Neural crest cell (in vitro differentiated cells): ENCODE measurements at regions not wholly inside any gene's neighbourhood (a gene's known extent, or its start where the extent isn't known, plus 50 kb on each side); places are given as distances from the start of the nearest gene placed in this dataset.

Experiments used
- DNase-seq: peaks from one replicate; pipeline ENCODE4 v3.0.0; 2021; ENCODE audit warnings: low read depth, mixed read lengths, low spot score
- H3K27ac Mint-ChIP-seq: one replicate; pipeline ENCODE4 v1.8.0; 2021; ENCODE audit warnings: mild to moderate bottlenecking, mixed read lengths; ENCODE audit not compliant: unreplicated experiment
- H3K27me3 Mint-ChIP-seq: 2 replicates; pipeline ENCODE4 v1.8.0; 2021; ENCODE audit warnings: low read depth, mild to moderate bottlenecking, mixed read lengths
- H3K36me3 Mint-ChIP-seq: 2 replicates; pipeline ENCODE4 v1.8.0; 2021; ENCODE audit warnings: low read depth, mild to moderate bottlenecking, mixed read lengths
- H3K4me1 Mint-ChIP-seq: 2 replicates; pipeline ENCODE4 v1.8.0; 2021; ENCODE audit warnings: mixed read lengths
- H3K4me3 Mint-ChIP-seq: one replicate; pipeline ENCODE4 v1.8.0; 2021; ENCODE audit warnings: mild to moderate bottlenecking, mixed read lengths
- H3K9me3 Mint-ChIP-seq: 2 replicates; pipeline ENCODE4 v1.8.0; 2021; ENCODE audit warnings: mixed read lengths
- TF ChIP-seq, protein P1 (sequence below): fragments of 200-600 bp; sonication (generic); conservative IDR thresholded peaks from 2 replicates; pipeline ENCODE4 v1.5.0; 2021; ENCODE audit warnings: antibody characterized with exemption, mild to moderate bottlenecking

DNA sequence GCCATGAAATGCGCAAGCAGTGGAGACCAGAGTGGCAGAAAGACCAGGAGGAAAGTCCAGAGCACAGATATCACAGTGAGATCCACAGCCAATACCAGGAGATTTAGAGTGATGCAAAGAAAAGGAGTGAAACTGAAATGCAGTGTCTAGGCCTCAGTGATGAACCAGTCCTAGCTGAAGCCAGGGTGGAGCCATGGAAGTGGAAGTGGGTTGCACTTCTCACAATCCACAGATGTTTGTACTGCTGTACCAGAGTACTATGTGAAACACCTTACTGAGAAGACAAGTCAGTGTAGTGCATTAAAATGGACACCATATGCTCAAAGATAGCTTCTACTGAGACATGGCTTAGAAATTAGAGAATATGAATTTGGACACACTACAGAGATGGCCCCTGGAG, 403.3 kb downstream of the HNRNPD start:
- H3K27me3 Mint-ChIP-seq = no peaks in the 10 kb centered on the region
- DNase-seq = no peak
- no peaks in the 10 kb centered on the region for H3K9me3 Mint-ChIP-seq
- H3K4me1 Mint-ChIP-seq = no peaks in the 10 kb centered on the region
- H3K4me3 Mint-ChIP-seq = no peak overlapping the region
- H3K27ac Mint-ChIP-seq = no peak overlapping the region
- TF ChIP-seq, protein P1, sequence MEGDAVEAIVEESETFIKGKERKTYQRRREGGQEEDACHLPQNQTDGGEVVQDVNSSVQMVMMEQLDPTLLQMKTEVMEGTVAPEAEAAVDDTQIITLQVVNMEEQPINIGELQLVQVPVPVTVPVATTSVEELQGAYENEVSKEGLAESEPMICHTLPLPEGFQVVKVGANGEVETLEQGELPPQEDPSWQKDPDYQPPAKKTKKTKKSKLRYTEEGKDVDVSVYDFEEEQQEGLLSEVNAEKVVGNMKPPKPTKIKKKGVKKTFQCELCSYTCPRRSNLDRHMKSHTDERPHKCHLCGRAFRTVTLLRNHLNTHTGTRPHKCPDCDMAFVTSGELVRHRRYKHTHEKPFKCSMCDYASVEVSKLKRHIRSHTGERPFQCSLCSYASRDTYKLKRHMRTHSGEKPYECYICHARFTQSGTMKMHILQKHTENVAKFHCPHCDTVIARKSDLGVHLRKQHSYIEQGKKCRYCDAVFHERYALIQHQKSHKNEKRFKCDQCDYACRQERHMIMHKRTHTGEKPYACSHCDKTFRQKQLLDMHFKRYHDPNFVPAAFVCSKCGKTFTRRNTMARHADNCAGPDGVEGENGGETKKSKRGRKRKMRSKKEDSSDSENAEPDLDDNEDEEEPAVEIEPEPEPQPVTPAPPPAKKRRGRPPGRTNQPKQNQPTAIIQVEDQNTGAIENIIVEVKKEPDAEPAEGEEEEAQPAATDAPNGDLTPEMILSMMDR = no peak
- no peaks in the 10 kb centered on the region for H3K36me3 Mint-ChIP-seq

DNA sequence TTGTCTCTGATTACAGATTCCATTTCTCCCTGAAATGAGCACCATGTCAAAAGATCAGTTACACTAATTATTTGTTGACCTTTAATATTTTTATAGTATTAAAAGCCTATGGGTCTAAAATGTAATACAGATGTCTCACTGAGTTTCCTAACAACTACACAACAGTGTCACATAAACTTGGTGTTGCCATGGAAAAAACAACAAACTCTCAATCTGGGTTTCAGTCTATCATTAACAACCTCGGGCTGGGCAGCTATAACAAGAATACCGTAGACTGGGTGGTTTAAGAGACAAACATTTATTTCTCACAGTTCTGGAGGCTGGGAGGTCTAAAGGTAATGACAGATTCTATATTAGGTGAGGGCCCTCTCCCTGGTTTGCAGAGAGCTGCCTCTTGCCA, 407.1 kb downstream of the HNRNPD start:
- H3K27me3 Mint-ChIP-seq = no peaks in the 10 kb centered on the region
- H3K4me3 Mint-ChIP-seq = no peak overlapping the region
- no peaks in the 10 kb centered on the region for H3K36me3 Mint-ChIP-seq
- H3K27ac Mint-ChIP-seq = no peak overlapping the region
- H3K4me1 Mint-ChIP-seq = peaks cover 13% of the 10 kb centered on the region
- no peaks in the 10 kb centered on the region for H3K9me3 Mint-ChIP-seq
- DNase-seq = no peak
- TF ChIP-seq, protein P1 = no peak

DNA sequence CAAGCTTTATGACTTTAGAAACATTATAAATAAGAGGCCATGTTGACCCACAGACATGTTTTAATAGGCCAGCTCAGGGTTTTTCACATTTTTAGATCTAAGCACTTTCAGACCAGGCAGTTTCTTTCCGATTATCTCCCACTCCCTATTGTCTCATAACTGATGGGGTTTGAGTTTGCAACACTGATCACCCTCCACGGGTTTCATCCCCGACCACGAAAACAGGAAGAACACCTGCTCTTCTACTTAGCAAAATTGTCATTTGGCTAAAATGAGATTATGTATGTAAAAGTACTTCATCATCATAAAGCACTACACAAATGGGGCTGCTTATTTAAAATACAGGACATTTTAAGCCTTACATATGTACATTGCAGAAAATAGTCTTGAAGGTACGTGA, 407.9 kb downstream of the HNRNPD start:
- H3K36me3 Mint-ChIP-seq = no peaks in the 10 kb centered on the region
- no peaks in the 10 kb centered on the region for H3K27me3 Mint-ChIP-seq
- H3K4me3 Mint-ChIP-seq = no peak overlapping the region
- DNase-seq = no peak
- H3K4me1 Mint-ChIP-seq = peaks cover 13% of the 10 kb centered on the region
- no peaks in the 10 kb centered on the region for H3K9me3 Mint-ChIP-seq
- no peak overlapping the region for H3K27ac Mint-ChIP-seq
- TF ChIP-seq, protein P1 = no peak

DNA sequence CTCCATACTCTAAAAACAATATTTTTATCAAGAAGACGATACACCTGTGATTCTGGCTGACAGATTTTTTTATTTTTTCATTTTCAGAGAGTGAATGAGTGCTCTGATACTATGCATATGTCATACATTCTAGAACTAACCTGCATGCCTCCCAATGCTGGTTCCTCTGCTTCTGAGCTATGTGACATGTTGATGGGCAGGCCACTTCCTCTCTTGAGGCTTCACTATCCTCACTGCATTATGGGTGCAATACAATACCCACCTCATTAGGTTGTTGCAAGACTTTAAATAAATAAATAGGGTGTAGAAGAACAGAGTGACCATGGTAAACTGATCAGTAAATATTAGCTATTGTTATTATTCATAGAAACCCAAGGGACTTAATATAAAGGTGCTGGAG, 408.3 kb downstream of the HNRNPD start:
- H3K4me3 Mint-ChIP-seq = no peak overlapping the region
- H3K27me3 Mint-ChIP-seq = no peaks in the 10 kb centered on the region
- peaks cover 13% of the 10 kb centered on the region for H3K4me1 Mint-ChIP-seq
- no peaks in the 10 kb centered on the region for H3K9me3 Mint-ChIP-seq
- no peaks in the 10 kb centered on the region for H3K36me3 Mint-ChIP-seq
- H3K27ac Mint-ChIP-seq = no peak overlapping the region
- TF ChIP-seq, protein P1 = no peak
- no peak for DNase-seq

DNA sequence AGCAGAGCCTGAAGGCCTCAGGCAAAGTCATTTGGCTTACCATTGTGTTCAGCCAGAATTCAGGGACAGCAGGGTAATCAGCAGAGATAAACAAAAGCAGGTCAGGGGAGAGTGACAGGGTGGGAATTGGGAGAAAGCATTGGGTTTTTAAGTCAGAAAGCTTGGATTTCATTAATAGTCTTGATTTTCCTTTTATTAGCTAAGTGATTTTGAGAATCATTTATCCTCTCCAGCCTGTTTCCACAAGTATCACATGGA, 410.1 kb downstream of the HNRNPD start:
- H3K9me3 Mint-ChIP-seq = no peaks in the 10 kb centered on the region
- TF ChIP-seq, protein P1 = no peak
- no peaks in the 10 kb centered on the region for H3K27me3 Mint-ChIP-seq
- no peaks in the 10 kb centered on the region for H3K36me3 Mint-ChIP-seq
- peaks cover 13% of the 10 kb centered on the region for H3K4me1 Mint-ChIP-seq
- H3K27ac Mint-ChIP-seq = no peak overlapping the region
- H3K4me3 Mint-ChIP-seq = no peak overlapping the region
- DNase-seq = no peak

DNA sequence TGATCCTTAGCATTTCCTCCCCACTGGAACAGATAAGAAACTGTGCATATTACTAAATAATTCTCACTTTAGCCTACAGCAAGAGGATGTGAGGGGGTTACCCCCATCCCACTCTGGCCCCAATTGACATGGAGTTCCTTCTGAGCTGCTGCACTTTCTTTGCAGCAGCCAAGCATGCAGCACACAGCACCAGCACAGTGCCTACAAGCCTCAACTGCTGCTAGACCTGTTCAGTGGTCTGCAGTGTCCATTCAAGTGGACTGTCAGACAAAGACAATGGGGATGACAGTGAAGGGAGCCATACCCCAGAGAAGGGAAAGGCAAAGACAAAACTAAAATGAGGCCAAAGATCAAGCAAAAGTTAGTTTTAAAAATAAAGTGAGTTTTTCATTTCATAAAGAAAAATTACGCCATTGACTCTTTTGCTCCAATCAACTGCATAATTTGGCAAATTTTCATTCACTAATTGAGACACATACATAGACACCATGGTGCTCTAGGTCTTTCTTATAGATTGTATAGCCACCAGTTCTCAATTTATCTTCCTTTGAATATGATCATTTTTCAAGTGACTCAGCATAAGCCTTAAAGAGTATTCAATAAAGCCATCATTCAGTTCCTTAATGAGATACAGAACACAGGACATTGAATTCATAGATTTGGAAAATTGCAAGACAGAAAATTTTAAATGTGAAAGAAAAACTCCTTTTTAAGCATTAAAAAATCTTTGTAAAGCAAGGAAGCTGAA, 410.6 kb downstream of the HNRNPD start:
- H3K9me3 Mint-ChIP-seq = no peaks in the 10 kb centered on the region
- H3K4me3 Mint-ChIP-seq = no peak overlapping the region
- H3K36me3 Mint-ChIP-seq = no peaks in the 10 kb centered on the region
- no peak overlapping the region for H3K27ac Mint-ChIP-seq
- TF ChIP-seq, protein P1 = no peak
- DNase-seq = no peak
- no peaks in the 10 kb centered on the region for H3K27me3 Mint-ChIP-seq
- peaks cover 13% of the 10 kb centered on the region for H3K4me1 Mint-ChIP-seq
